HG02973 (cell line): ENCODE measurements at regions not wholly inside any gene's neighbourhood (a gene's known extent, or its start where the extent isn't known, plus 50 kb on each side); places are given as distances from the start of the nearest gene placed in this dataset.

Experiments
- ATAC-seq: cut with Tn5 transposase; IDR thresholded peaks from one replicate; pipeline ENCODE4 v1.9.1; 2021; ENCODE audit warnings: moderate library complexity; ENCODE audit not compliant: unreplicated experiment

GRCh38 chr13:105599477-105600037, 935.9 kb downstream of the EFNB2 start:
- ATAC-seq = no peak

DNA sequence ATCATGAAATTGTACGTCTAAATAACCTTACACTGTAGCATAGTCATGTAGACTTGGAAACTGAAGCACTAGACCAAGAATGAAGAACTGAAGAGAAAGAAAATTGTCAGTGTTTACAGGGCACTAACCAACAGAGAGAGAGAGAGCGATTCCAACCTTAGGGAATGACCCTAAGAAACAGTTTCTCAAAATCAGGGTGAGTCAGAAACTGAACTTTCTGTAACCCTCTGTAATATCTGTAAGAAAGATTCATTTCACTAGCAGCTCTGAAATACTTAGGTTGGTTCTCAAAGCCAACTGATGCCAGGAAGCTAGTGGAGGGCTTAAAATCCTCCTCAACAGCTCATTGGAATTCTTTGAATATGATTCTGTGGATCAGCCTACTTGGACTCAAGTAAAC, 936.9 kb downstream of the EFNB2 start:
- no peak for ATAC-seq

GRCh38 chr13:105597573-105597972, 937.9 kb downstream of the EFNB2 start:
- ATAC-seq = no peak

DNA sequence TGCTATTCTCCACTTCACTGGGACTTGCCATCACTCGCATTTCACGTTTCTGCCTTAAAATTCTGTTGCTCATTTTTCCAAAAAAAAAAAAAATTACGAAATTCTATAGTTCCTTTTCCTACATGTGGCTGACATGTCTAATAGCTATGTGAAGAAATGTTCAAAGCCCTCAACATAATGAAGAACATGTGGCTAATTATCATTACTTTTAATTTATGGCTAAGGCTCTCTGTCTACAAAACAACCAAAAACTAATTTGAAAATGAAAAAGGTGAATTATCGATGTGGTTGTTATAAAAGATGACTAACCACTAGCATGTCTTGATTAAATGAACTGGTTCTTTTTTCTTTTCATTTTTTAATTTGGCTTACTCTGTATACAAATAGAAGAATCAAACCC, 940.0 kb downstream of the EFNB2 start:
- no peak for ATAC-seq

GRCh38 chr13:105591277-105591676, 944.2 kb downstream of the EFNB2 start:
- no peak for ATAC-seq

- ATAC-seq = no peak
Measured at GRCh38 chr13:105587786-105588185, 947.7 kb downstream of the EFNB2 start.

DNA sequence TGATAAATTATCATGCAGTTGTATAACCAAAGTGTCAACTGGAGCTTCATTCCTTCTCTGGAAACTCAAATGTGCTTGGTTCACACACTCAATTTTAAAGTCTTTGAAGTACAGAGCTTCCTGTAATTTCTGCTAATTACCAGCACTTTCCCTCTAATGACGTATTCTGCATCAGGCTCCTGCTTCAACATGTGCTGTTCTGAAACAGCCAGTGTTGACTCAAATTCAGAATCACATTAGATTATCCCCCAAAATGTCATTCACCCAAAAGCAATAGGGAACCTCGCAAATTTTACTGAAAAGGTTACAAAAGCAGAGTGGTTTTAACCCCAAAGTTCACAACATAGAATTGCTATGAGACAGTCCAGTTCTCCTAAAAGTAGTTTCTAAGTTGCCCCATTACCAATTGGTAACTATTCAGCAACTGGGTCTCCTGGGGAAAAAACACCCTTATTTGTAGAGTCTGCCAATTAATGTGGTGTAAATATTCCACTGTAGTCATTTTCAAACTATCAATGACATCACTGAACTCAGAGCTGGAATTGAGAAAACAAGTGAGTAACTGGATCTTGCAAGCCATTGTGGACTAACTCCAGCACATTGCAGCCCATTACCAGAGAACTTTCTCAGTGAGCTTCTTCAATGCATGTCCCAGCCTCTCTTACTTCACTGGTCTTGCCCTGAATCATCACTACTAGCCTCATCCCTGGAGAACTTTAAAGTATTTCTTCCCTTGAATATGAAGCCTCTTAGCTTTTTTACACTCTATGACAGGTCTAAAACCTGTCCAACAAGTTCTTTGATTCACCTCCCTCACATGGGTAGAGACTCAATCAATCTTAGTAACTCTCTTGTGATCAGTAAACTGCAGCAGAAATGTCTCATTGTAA, 955.4 kb downstream of the EFNB2 start:
- ATAC-seq = no peak

GRCh38 chr13:105573136-105573535, 962.3 kb downstream of the EFNB2 start:
- ATAC-seq = no peak

DNA sequence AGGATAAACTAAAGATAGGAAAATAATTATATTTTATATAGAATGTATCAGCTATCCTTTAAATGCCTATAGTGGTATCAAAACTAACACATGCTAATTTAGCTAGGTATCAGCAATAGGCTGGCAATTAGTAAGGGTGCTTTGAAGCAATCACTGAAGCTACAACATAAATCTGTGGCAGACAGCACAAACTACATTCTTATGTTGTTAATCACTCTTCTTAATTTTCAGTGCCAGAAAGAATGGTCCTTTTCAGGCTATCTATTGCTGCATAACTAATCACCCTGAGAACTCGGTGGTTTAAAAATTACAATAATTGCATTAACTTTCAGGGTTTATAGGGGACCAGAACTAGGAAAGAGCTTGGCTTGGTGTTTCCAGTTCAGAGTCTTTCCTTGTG, 963.1 kb downstream of the EFNB2 start:
- no peak for ATAC-seq

DNA sequence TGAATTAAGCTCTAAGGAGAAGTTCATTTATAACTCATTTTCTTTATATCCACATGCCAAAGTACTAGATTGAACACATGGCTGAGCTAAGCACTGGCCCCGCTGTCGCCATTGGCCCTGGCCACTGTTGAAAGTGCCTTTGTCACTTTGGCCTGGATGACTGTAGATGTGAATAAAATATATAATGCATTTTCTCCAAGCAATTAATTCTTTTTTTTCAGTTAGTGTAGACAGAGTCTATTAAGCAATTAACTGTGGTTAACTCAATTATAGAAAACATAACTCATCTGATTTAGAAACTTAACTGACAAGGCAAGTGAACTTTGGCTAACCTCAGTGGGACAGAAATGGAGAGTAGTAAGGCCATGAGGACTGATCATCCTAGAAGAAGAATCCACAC, 965.6 kb downstream of the EFNB2 start:
- no peak for ATAC-seq

GRCh38 chr13:105567951-105568525, 967.4 kb downstream of the EFNB2 start:
- ATAC-seq = no peak

GRCh38 chr13:105565136-105565727, 970.2 kb downstream of the EFNB2 start:
- ATAC-seq = no peak

- ATAC-seq = no peak
Measured at GRCh38 chr13:105552078-105552477, 983.4 kb downstream of the EFNB2 start.

GRCh38 chr13:105547851-105548250, 987.6 kb downstream of the EFNB2 start:
- ATAC-seq = no peak

- no peak for ATAC-seq
Measured at GRCh38 chr13:105545811-105546210, 989.7 kb downstream of the EFNB2 start.

DNA sequence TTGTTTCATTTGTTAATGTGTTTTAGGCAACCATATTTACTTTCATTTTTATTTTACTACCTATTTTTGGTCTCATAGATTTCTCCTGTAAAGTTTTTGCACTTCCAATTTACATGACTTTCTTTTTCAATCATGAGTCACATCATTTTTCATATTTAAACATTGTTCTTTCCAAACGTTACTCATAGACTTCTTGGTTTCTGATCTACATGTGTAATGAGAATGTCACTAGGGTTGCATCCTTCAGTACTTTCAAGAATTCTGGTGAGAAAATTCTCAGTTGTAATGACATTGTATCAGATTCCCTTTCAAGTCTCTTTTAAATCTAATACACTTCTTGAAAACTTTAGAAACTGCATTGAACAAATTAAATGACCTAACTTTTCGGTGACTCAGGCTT, 991.7 kb downstream of the EFNB2 start:
- no peak for ATAC-seq

DNA sequence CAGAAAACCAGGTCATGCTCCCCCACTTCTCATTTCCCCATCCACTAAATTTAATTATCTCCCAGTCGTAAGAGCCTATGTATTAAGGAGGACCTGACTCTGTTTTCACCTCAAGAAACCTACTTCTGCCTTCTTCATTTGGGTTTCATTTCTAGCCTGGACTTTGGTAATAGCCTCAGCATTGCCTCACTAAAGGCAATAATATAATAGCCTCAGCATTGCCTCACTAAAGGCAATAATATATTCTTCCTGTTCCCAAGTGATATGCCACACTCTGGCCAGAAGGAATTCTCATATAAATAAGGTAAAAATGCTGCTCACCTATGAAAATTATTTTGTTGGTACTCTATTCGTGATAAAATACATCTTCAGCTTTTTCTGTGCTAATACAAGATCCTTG, 993.9 kb downstream of the EFNB2 start:
- ATAC-seq = no peak

GRCh38 chr13:105538346-105538745, 997.1 kb downstream of the EFNB2 start:
- no peak for ATAC-seq

GRCh38 chr13:105537113-105537512, 998.3 kb downstream of the EFNB2 start:
- no peak for ATAC-seq

GRCh38 chr13:105530468-105530867, 1005.0 kb downstream of the EFNB2 start:
- ATAC-seq = no peak

DNA sequence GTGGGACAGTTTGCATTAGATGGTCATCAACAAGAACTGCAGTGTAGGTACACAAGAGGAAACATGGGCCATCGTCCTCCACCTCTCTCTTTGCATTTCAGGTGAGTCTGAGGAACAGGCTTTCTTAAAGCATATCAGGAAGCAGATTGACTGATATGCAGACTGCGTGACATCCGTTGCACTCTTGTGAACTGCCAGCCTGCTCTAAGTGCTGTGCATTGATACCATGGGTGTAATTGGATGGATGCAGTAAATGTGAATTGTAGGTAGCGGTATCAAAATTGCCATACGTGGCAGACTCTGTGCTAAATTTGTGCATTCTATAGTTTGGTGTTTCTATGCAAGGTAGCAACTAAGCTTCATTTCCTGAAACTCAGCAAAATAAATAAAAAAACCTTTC, 1008.3 kb downstream of the EFNB2 start:
- ATAC-seq = no peak

DNA sequence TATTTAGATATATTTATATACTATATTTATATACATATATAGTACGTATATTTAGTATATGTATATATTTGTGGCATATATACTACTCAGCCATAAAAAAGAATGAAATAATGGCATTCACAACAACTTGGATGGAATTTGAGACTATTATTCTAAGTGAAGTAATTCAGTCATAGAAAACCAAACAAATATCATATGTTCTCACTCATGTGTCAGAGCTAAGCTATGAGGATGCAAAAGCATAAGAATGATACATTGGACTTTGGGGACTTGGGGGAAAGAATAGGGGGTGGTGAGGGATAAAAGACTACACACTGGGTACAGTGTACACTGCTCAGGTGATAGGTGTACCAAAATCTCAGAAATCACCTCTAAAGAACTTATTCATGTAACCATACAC, 1015.7 kb downstream of the EFNB2 start:
- no peak for ATAC-seq
